Upper lobe of left lung (tissue), 4 donors: ENCODE measurements at regions not wholly inside any gene's neighbourhood (a gene's known extent, or its start where the extent isn't known, plus 50 kb on each side); places are given as distances from the start of the nearest gene placed in this dataset.

Experiments used
- CTCF ChIP-seq, 6 experiments: fragments of 450-650 bp in 4 of 6; fragments of 200-600 bp in 2 of 6; sonication (generic) in 2 of 6; IDR thresholded peaks; one replicate each; pipeline ENCODE4 v1.5.1; 2016 to 2019; ENCODE audit warnings: antibody characterized with exemption in 6 of 6
- POLR2AphosphoS5 ChIP-seq, 2 donors: sonication (generic); formaldehyde crosslinking; IDR thresholded peaks; one replicate each; pipeline ENCODE4 v1.5.1; 2017; ENCODE audit warnings: antibody characterized with exemption in 2 of 2

GRCh38 chr6:100271625-100272024 is 193.1 kb downstream of the SIM1 start:
- TF ChIP-seq CTCF (IDR thresholded peaks at IDR 0.05): no peak
- no peak for TF ChIP-seq POLR2AphosphoS5 (IDR thresholded peaks at IDR 0.05)
